ENCODE measurements at regions not wholly inside any gene's neighbourhood (a gene's known extent, or its start where the extent isn't known, plus 50 kb on each side); places are given as distances from the start of the nearest gene placed in this dataset.

GRCh38 chr2:2749206-2749598, 418.1 kb upstream of the MYT1L start:
- TF ChIP-seq CTCF (IDR thresholded peaks at IDR 0.05; ENCODE audit: extremely low read depth, missing control alignments), result no peak
- DNase-seq (ENCODE audit: low spot score), result no peak

GRCh38 chr2:2748399-2749205, 417.5 kb upstream of the MYT1L start:
- no peak for DNase-seq (ENCODE audit: low spot score)

GRCh38 chr2:2747797-2748301, 416.8 kb upstream of the MYT1L start:
- TF ChIP-seq CTCF (IDR thresholded peaks at IDR 0.05; ENCODE audit: extremely low read depth, missing control alignments), result no peak
- no peak for DNase-seq (ENCODE audit: low spot score)

More at GRCh38 chr2:2748399-2749205, 417.5 kb upstream of the MYT1L start:
- no peak for TF ChIP-seq CTCF (IDR thresholded peaks at IDR 0.05; ENCODE audit: extremely low read depth, missing control alignments)

- TF ChIP-seq CTCF (IDR thresholded peaks at IDR 0.05; ENCODE audit: extremely low read depth, missing control alignments), result no peak
- no peak for DNase-seq (ENCODE audit: low spot score)
These were observed 415.7 kb upstream of the MYT1L start for GRCh38 chr2:2746731-2747130.

GRCh38 chr2:2744958-2745715, 414.1 kb upstream of the MYT1L start:
- no peak for TF ChIP-seq CTCF (IDR thresholded peaks at IDR 0.05; ENCODE audit: extremely low read depth, missing control alignments)
- no peak for DNase-seq (ENCODE audit: low spot score)

- no peak for DNase-seq (ENCODE audit: low spot score)
- no peak for TF ChIP-seq CTCF (IDR thresholded peaks at IDR 0.05; ENCODE audit: extremely low read depth, missing control alignments)
These were observed 413.0 kb upstream of the MYT1L start for GRCh38 chr2:2744107-2744506.

GRCh38 chr2:2743164-2743571, 412.1 kb upstream of the MYT1L start:
- DNase-seq (ENCODE audit: low spot score), result no peak

More at GRCh38 chr2:2743164-2743571, 412.1 kb upstream of the MYT1L start:
- TF ChIP-seq CTCF (IDR thresholded peaks at IDR 0.05; ENCODE audit: extremely low read depth, missing control alignments), result no peak
